OCI-LY3 (cell line): ENCODE measurements at regions not wholly inside any gene's neighbourhood (a gene's known extent, or its start where the extent isn't known, plus 50 kb on each side); places are given as distances from the start of the nearest gene placed in this dataset.

Experiments used
- H2AFZ ChIP-seq: fragments of 200-600, 300-600 bp; shearing (Covaris generic); 2 replicates; pipeline ENCODE4 v1.6.0; 2014; ENCODE audit warnings: antibody characterized with exemption, low read depth, low read length
- H3K27ac ChIP-seq: fragments of 200-600, 300-600 bp; sonication (generic); 2 replicates; pipeline ENCODE4 v1.5.1; 2014; ENCODE audit warnings: mild to moderate bottlenecking, low read length, moderate library complexity, mixed read lengths
- H3K27me3 ChIP-seq: fragments of 200-600, 300-600 bp; sonication (generic); 2 replicates; pipeline ENCODE4 v1.6.1; 2014; ENCODE audit warnings: low read depth, low read length, mixed read lengths
- H3K36me3 ChIP-seq: fragments of 200-600, 300-600 bp; sonication (generic); replicated peaks from 2 replicates; pipeline ENCODE3; 2014; ENCODE audit warnings: low read depth, low read length, mixed read lengths
- H3K4me1 ChIP-seq: fragments of 300-600, 200-600 bp; sonication (generic); 2 replicates; pipeline ENCODE4 v1.6.1; 2014; ENCODE audit warnings: low read length, mixed read lengths
- H3K4me2 ChIP-seq: fragments of 200-600, 300-600 bp; sonication (generic); 2 replicates; pipeline ENCODE4 v1.6.1; 2014; ENCODE audit warnings: low read length, mixed read lengths
- H3K4me3 ChIP-seq: fragments of 300-600, 200-600 bp; sonication (generic); 2 replicates; pipeline ENCODE4 v1.5.1; 2014; ENCODE audit warnings: antibody characterized with exemption, mild to moderate bottlenecking, low read length, moderate library complexity
- H3K79me2 ChIP-seq: fragments of 300-600, 200-600 bp; shearing (Covaris generic); 2 replicates; pipeline ENCODE4 v1.6.1; 2014; ENCODE audit warnings: mild to moderate bottlenecking, low read length, mixed read lengths
- H3K9ac ChIP-seq: fragments of 300-600, 200-600 bp; shearing (Covaris generic); 2 replicates; pipeline ENCODE4 v1.6.0; 2014; ENCODE audit warnings: mild to moderate bottlenecking, low read length, moderate library complexity
- H3K9me3 ChIP-seq: fragments of 200-600, 300-600 bp; shearing (Covaris generic); 2 replicates; pipeline ENCODE4 v1.6.1; 2014; ENCODE audit warnings: low read length, mixed read lengths; ENCODE audit not compliant: insufficient read depth
- H4K20me1 ChIP-seq: fragments of 200-600, 300-600 bp; sonication (generic); 2 replicates; pipeline ENCODE4 v1.6.1; 2016; ENCODE audit warnings: low read length, mixed read lengths; ENCODE audit not compliant: insufficient read depth
- CTCF ChIP-seq: fragments of 200-600, 300-600 bp; sonication (generic); IDR thresholded peaks from 2 replicates; pipeline ENCODE4 v1.5.1; 2014; ENCODE audit warnings: antibody characterized with exemption, low read length, low read depth
- EZH2phosphoT487 ChIP-seq: fragments of 200-600 bp; shearing (Covaris generic); IDR thresholded peaks from 2 replicates; pipeline ENCODE4 v1.6.1; 2018; ENCODE audit warnings: antibody characterized with exemption, mixed run types, low read depth

- Histone ChIP-seq H3K36me3 (no peaks in the 10 kb centered on the region), H3K9me3 (no peaks in the 10 kb centered on the region), H3K27ac (no peak overlapping the region), H3K9ac (no peak overlapping the region), H4K20me1 (no peaks in the 10 kb centered on the region), H3K27me3 (no peaks in the 10 kb centered on the region), H3K4me1 (no peaks in the 10 kb centered on the region), H3K4me3 (no peak overlapping the region), H3K4me2 (no peak overlapping the region), H3K79me2 (no peaks in the 10 kb centered on the region), H2AFZ (no peak overlapping the region)
- TF ChIP-seq CTCF (no peak), EZH2phosphoT487 (no peak)
Observed at GRCh38 chr16:64122177-64122576, 999.7 kb downstream of the CDH11 start.

GRCh38 chr16:64121473-64121872 lies 1000.4 kb downstream of the CDH11 start:
- H3K79me2 ChIP-seq: no peaks in the 10 kb centered on the region
- H3K4me1 ChIP-seq: no peaks in the 10 kb centered on the region
- no peaks in the 10 kb centered on the region for H3K9me3 ChIP-seq
- H3K27ac ChIP-seq: no peak overlapping the region
- H2AFZ ChIP-seq: no peak overlapping the region
- H3K27me3 ChIP-seq: no peaks in the 10 kb centered on the region
- no peak overlapping the region for H3K9ac ChIP-seq
- H3K4me3 ChIP-seq: no peak overlapping the region
- TF ChIP-seq EZH2phosphoT487 (no peak), CTCF (no peak)
- no peak overlapping the region for H3K4me2 ChIP-seq
- no peaks in the 10 kb centered on the region for H3K36me3 ChIP-seq
- no peaks in the 10 kb centered on the region for H4K20me1 ChIP-seq

GRCh38 chr16:64116151-64116550 lies 1005.7 kb downstream of the CDH11 start:
- H3K27me3 ChIP-seq: no peaks in the 10 kb centered on the region
- no peaks in the 10 kb centered on the region for H3K79me2 ChIP-seq
- no peak overlapping the region for H3K9ac ChIP-seq
- no peaks in the 10 kb centered on the region for H4K20me1 ChIP-seq
- H3K4me3 ChIP-seq: no peak overlapping the region
- H3K4me1 ChIP-seq: no peaks in the 10 kb centered on the region
- no peak overlapping the region for H3K4me2 ChIP-seq
- TF ChIP-seq EZH2phosphoT487 (no peak), CTCF (no peak)
- no peak overlapping the region for H2AFZ ChIP-seq
- no peaks in the 10 kb centered on the region for H3K9me3 ChIP-seq
- no peak overlapping the region for H3K27ac ChIP-seq
- no peaks in the 10 kb centered on the region for H3K36me3 ChIP-seq

- H3K4me3 ChIP-seq: no peak overlapping the region
- H2AFZ ChIP-seq: no peak overlapping the region
- H3K79me2 ChIP-seq: no peaks in the 10 kb centered on the region
- no peak overlapping the region for H3K27ac ChIP-seq
- TF ChIP-seq CTCF: no peak
- TF ChIP-seq EZH2phosphoT487: no peak
- no peaks in the 10 kb centered on the region for H3K36me3 ChIP-seq
- no peaks in the 10 kb centered on the region for H3K9me3 ChIP-seq
- H3K9ac ChIP-seq: no peak overlapping the region
- H3K4me1 ChIP-seq: no peaks in the 10 kb centered on the region
- no peak overlapping the region for H3K4me2 ChIP-seq
- H3K27me3 ChIP-seq: no peaks in the 10 kb centered on the region
- H4K20me1 ChIP-seq: no peaks in the 10 kb centered on the region
Observed at GRCh38 chr16:64109241-64109640, 1012.6 kb downstream of the CDH11 start.
